GM19238 (cell line): ENCODE measurements at regions not wholly inside any gene's neighbourhood (a gene's known extent, or its start where the extent isn't known, plus 50 kb on each side); places are given as distances from the start of the nearest gene placed in this dataset.

Source experiments
- DNase-seq: peaks from one replicate; pipeline ENCODE4 v3.0.0; 2011; ENCODE audit warnings: low spot score; ENCODE audit not compliant: insufficient read length

DNA sequence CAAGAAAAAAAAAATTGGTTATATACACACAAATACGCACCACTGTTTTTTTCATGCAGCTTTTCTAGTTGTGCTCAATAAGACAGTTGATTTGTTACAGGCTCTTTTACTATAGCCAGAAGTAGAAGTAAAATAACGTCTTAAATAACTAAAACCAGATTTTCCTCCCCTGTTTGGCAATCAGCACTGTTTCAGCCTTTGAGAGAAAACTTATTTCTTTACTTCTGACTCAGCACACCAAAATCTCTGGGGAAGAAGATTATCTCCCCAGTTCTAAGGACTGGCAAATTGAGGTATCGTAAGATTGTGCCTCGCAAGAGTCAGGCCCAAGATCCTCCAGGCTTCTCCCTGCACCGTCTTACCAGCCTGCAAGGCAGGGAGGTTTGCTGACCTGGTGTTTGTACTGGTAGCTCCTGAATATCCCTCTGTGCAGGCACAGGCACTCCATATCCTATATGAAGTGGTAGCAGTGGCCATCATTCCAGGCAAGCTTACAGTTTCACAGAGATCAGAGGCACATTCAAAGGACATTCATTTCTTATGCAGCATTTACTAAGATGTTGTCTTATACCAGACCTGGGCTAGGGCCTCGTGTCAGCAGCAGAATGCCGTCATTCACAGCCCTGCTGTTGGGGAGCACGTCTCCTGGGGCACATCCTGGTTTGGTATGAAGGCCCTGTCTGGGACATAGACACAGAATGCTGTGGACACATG is 268.2 kb downstream of the ZNF536 start:
- DNase-seq, result no peak

DNA sequence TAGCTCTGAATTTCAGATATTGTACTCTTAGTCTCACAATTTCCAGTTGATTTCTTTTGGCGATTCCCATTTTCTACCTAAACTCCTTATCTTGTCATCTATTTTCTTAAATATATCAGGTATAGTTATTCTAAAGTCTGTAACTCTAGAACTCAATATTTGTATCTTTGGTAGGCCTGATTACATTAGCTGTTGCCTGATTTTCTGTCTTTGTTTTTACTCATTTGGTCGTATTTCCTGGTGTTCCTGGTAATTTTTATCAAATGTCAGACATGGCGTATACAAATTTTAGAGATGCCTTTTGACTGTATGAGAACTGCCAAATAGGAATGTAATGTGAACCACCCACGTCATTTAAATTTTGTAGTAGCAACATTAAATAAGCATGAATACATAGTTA is 266.7 kb downstream of the ZNF536 start:
- DNase-seq, result no peak

DNA sequence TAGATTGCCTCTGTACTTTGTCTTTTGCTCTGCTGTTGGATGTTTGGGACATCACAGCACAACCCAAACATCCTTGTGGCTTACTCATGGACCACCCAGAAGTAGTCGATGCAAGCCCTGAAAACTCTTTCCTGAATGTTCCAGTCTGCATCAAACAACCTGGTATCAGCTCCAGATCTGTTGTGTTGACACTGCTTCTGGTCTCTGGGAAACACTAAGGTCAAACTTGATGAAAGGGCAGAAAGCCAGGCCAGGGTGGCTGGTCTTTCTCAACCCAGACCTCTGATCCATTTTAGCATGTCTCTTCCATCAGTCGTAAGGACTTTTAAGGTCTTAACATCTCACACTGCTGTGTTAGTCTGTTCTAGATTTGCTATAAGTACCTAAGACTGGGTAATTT is 265.7 kb downstream of the ZNF536 start:
- no peak for DNase-seq

DNA sequence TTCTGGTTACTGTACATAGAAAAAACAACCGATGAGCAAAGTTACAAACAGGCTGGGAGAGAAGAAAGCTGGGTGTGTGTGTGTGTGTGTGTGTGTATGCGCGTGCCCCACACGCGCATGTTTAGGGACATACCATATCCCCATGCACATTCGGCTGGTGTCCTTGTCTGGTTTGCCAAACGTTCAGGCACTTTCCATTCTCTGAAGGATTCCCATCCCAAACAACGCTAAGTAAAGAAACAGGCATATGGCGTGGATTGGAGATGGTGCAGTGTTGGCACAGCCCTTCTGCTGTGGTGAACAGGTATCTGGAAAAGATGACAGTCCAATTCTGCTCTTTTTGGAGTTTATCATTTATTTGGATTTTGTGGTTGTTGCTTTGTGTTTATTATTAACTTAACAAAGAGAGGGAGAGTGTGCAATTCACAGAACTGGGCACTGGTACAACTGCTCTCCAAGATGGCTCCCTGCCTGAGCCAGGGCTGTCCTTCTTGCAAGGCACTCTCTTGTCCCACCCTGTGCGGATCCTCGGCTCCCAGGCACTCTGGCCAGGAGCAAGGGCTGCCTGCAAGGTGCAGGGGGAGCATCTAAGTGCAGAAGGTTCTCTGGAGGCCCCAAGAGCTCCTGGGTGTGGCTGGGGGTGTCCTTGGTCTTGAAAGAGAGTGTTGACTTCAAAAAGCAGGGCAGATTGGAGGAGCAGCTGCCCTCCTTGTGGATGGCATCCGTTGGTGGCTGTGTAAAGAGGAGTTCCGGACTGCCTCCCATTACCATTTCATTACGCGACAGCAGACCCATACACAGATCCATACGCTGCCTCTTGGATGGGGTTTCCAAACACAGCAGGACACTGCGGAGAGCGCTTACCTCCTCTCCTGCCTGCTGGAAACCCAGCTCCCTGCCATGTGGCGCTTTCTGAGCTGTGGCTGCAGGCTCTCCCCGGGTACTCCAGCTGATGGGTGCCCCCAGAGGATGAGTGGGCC is 263.1 kb downstream of the ZNF536 start:
- no peak for DNase-seq

DNA sequence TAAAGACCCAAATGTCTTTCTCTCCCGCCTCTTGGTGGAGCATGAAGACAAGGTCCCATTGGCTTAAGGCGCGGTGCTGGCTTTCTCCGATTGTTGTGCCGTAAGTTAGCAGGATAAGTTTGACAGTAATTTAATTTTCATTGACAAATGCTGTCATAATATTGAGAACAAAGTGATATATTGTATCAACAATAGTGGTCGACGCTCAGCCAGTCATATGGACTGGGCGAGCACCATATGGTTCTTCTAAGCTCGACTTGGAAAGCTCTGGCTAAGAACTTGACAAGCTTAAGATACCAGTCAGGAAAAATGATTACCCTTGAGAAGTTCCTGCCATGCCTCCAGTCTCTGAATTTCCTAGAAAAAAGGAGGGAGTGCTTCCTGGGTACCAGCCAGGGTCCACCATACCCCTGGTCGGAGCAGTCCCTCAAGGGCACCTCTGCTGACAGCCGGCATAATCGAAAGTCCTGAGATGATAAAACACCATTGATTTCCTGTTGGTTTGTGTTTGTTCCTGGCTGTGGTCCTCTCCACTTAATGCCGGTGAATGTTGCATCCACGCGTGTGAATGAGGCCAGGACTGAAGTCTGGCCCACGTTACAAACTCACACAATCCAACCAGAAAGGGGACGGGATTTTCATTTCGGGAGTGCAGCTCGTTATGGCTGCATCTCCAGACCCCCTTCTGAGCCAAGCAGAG is 262.1 kb downstream of the ZNF536 start:
- DNase-seq, result no peak

DNA sequence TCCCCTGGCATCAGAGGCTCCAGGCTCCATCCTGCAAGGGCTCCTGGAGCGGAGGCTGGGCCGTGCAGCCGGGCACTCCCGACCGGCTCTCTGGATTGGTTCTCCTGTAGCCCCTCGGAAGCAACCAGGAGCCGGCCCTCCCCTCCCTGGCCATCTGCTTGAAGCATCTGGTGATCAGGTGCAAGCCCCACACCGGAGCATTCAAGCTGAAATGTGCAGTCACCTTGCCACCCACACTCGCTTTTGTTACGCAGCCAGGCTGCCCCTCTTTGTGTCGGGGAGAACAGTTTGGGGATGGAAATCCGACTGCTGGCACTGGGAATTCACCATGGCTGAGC is 258.8 kb downstream of the ZNF536 start:
- no peak for DNase-seq

DNA sequence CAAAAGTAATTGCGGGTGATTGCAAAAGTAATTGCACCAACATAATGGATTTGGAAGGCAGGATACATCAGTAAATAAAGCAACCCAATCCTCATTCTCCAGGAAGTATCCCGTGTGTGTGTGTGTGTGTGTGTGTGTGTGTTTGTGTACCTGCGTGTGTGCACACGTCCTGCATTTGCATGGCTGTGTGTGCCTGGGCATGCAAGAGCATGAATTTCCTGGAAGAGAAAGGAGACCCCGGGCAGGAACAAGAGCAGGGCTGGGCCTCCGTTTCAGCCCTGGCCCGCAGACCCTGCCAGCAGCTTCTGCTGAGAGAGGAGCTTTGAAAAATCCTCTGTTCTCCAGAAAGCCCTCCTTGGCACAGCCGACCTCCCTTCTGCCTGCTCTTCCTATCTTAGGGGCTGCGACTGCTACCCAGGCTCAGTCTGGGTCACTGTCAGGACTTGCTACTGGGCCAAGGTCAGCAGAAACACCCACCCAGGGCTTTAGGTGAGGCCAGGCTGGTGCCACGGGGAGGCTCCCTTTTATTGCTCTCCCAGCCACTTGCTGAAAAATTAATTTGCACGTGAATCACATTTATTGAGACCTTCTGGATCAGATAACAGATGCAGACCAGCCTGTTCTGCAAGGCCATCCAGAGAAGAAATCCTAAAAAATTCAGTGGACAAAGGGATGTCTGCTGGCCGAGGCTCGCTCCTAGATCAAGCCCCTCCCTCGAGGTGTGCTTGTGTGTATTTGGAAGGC is 258.3 kb downstream of the ZNF536 start:
- no peak for DNase-seq

DNA sequence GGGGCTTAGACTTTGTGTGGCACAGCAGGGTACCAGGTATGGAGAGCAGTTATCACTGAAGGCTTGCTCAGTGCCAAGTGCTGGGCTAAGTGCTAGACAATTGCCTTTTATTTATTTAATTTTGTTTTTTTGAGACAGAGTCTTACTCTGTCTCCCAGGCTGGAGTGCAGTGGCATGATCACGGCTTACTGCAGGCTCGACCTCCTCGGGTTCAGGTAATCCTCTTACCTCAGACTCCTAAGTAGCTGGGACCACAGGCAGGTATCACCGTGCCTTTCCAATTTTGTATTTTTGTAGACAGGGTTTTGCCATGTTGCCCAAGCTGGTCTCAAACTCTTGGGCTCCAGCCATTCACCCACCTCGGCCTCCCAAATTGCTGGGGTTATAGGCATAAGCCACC is 256.9 kb downstream of the ZNF536 start:
- no peak for DNase-seq

DNA sequence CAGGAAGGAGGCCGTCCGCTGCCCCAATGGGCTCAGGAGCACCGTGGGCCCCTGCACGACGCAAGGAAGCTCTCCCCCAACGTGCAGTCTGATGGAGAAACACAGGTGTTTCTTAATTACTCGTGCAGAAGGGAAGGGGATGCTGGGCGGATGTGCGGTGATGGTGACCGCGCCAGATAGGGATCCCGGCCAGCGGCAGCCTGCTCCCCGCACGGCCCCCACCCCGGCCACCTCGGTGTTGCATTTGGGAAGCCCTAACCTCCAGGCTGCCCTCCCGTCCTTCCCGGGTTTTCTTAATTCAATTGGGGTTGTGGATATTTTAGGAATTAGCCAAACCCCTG is 254.4 kb downstream of the ZNF536 start:
- no peak for DNase-seq

DNA sequence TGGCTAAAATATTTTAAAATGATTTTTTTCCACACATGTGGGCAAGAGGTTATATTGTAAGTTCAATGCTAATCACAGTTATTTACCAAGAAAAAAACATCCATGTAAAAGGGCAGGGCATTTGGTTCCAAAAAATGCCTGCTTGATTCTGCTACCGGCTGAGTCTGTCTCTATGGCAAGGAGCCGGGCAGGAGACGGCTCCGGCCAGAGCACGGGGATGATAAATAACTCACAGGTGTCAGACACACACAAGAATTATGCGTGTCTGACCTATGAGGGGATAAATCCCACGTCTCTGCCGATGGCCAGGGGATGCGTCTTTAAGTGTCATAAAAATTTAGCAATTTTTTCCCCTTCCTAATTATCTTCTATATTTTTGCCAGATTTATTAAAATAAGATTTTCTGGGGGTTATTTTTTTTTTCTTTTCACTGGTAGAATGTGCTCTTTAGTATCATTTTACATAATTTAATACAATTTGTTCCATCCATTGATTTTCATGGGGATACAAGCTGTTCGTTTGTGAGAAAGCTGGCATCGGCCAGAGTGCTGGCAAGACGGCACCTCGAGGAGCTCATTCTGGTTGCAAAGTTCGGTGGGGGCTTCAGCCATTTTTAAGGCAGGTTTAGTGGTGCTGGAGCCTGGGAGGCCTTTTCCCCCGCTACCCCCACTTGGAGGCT is 253.9 kb downstream of the ZNF536 start:
- DNase-seq, result no peak

DNA sequence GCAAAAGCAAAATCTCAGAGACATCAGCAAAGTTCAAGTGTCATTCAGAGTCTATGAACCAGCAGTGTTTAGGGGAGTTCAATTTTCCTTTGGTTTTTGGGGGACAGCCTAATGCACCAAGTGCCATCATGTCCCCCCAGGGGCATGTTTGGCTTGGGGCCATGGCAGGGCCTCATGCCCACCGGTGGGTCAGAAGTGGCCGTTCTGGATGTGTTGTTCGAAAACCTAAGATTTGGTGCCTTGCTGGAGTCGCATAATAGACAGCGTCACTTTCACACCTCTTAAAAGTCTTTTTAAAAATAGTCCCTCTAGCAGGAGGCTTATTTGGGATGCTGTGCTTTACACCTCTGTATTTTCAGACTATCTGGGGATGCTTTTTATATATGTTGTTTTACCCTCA is 250.1 kb downstream of the ZNF536 start:
- no peak for DNase-seq

DNA sequence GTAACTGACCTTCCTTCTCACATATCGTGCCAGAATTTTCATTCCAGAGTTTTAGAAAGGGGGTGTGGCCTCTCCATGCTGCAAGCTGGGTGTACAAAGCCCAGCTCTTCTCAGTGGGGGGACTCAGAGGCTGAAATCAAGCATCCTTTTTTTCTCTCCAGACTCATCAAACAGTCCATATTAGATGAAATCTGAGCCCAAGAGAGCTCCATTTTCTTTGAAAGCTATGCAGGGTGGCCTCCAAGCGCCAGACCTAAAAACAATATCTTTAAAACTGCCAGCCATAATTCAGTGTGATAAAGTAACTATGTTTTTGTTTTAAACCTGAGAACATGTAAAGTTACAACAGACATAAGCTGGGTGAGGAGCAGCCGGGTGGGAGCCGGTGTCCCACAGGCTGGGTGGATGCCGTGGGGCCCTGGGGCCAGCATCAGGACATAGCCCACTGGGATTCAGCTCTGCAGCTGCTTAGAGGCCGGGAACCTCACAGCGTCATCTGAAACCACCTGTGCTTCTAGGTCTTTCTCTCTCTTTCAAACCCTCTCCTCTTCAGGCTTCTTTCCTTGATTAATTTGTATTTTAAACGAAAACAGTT is 249.2 kb downstream of the ZNF536 start:
- DNase-seq, result no peak

DNA sequence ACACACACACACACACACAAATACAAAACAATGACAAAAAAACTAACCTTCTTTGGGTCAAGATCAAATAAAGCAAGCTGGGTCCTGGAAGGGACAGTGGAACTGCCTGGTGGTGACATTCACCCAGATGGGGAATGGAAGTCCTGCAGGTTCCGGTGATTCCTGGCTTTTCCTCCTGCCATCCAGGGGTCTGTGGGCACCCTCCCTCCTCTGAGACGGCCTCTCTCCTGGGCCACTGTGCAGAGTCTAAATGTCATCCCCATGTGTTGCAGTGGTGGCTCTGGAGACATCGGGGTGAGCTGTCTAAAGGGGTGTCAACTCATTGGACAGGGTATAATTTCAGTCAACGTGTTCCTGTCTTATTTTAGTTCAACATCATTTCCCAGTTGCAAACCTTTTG is 248.2 kb downstream of the ZNF536 start:
- DNase-seq, result no peak

DNA sequence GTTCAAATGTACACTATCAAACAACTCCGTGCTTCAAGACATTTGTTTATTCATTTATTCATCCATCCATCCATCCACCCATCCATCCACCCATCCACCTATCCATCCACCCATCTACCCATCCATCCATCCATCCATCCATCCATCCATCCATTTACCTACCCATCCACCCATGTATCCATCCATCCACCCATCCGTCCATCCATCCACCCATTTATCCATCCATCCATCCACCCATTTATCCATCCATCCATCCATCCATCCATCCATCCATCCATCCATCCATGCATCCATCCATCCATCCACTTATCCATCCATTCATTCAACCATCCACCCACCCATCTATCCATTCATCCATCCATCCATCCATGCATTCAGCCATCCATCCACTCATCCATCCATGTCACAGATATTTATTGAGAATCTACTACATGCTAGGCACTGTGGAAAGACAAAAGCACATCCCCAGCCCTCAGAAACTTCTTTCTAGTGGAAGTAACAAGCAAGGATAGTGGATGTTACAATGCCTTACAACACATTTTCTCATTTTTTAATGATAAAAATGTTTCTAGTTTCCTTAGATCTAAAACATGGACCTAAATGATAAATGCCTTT is 237.6 kb downstream of the ZNF536 start:
- no peak for DNase-seq

DNA sequence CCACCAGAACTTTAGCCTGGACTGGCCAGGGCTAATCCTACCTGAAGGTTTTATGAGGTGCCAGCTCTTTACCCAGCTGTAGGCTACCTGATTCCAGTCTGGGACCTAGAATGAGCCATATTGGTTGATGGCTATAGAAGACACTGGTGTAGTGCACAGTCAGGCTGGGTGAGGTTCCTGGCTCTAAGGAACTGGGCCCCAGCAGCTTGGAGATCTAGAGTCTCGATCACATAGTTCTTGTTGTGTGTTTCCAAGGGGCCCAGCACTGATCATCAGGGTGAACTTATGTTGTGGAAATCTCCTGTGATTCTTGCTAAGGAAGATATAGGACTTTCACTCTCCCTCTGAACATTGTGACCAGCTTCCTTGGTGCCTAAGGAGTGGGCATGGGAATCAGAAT is 236.3 kb downstream of the ZNF536 start:
- DNase-seq, result no peak
